ACHN (cell line): ENCODE measurements at regions not wholly inside any gene's neighbourhood (a gene's known extent, or its start where the extent isn't known, plus 50 kb on each side); places are given as distances from the start of the nearest gene placed in this dataset.

Experiments
- DNase-seq: peaks from one replicate; pipeline ENCODE4 v3.0.0-alpha.2; 2015
- in situ Hi-C: cut with HindIII; loops from 2 replicates; pipeline ENCODE4 v1.10.0; 2017; ENCODE audit warnings: low sequenced_read_pairs, low pct_ligation_motif_present, low pct_unique_long_range_greater_than_20kb

- DNase-seq, result no peak
- in situ Hi-C loops, result no loop called here
These were observed 297.5 kb upstream of the FERMT1 start for GRCh38 chr20:6420336-6420735.

GRCh38 chr20:6418732-6419131 is 295.9 kb upstream of the FERMT1 start:
- in situ Hi-C loops, result no loop called here
- no peak for DNase-seq

DNA sequence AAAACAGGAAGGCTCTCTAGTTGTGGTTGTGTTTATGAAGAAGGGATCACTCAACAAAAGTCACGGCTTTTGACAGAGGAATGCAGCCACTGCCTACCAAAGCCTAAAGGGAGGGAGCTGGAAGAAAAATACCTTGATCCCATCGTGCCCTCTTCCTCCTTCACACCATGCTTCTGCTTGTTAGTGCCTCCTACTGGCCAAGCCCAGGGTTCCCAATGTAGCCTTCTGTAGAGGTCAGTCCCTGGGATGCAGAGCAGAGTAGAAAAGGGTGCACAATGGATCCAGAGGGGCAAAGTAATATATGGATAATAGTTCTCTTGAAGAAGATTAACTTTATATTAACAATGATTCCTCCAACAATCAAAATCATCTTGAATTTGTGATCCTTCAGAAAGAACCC is 293.5 kb upstream of the FERMT1 start:
- no peak for DNase-seq
- in situ Hi-C loops, result no loop called here

GRCh38 chr20:6411651-6412050 is 288.8 kb upstream of the FERMT1 start:
- in situ Hi-C loops, result no loop called here
- no peak for DNase-seq

DNA sequence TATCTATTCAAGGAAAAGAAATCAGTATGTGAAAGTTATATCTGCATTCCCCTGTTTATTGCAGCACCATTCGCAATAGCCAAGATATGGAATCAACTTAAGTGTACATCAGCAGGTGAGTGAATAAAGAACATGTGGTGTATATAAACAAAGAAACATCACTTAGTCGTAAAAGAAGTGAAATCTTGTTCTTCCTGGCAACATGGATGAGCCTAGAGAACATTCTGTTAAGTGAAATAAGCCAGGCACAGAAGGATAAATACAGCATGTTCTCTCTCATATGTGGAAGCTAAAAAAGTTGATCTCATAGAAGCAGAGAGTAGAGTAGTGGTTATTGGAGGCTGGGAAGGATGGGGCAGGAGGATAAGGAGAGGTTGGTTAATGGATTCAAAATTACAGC is 287.9 kb upstream of the FERMT1 start:
- in situ Hi-C loops, result no loop called here
- DNase-seq, result no peak

DNA sequence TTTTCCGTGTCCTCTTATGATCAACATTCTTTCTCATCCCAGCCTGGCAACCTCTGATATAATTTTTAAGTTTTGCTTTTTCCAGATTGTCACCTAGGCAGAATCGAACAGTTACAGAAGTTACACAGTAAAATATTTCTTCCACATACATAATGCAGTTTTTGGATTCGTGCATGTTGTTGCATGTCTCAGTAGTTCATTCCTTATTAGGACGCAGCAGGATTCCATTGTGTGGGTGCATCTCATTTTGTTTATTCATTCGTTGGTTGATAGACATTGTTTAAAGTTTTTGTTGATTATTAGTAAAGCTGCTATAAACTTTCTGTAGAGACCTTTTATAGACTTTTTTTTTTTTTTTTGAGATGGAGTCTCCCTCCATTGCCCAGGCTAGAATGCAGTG is 284.3 kb upstream of the FERMT1 start:
- in situ Hi-C loops, result no loop called here

GRCh38 chr20:6401893-6402557 is 279.2 kb upstream of the FERMT1 start:
- no peak for DNase-seq

More for the DNA sequence above, 284.3 kb upstream of the FERMT1 start:
- no peak for DNase-seq

GRCh38 chr20:6397115-6397514 is 274.3 kb upstream of the FERMT1 start:
- in situ Hi-C loops, result no loop called here
- DNase-seq, result no peak

More at GRCh38 chr20:6401893-6402557, 279.2 kb upstream of the FERMT1 start:
- in situ Hi-C loops, result no loop called here

GRCh38 chr20:6395695-6396094 is 272.9 kb upstream of the FERMT1 start:
- peak; percentile 29 for DNase-seq
- in situ Hi-C loops, result no loop called here

- in situ Hi-C loops, result no loop called here
- no peak for DNase-seq
These were observed 265.9 kb upstream of the FERMT1 start for GRCh38 chr20:6388671-6389197.

DNA sequence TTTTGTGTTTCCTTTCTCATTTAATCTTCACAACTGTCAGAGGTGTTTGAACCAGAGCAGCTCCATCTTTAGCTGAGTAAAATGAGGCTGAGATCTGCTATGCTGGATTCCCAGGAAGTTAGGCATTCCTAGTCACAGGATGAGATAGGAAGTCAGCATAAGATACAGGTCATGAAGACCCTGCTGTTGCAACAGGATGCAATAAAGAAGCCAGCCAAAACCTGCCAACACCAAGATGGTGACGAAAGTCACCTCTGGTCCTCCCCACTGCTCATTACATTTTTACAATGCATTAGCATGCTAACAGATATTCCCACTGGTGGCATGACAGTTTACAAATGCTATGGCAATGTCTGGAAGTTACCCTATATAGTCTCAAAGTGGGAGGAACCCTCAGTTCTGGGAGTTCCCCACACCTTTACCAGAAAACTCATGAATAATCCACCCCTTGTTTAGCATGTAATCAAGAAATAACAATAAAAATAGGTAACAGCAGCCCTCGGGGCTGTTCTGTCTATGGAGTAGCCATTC is 262.2 kb upstream of the FERMT1 start:
- DNase-seq, result no peak
- in situ Hi-C loops, result no loop called here

DNA sequence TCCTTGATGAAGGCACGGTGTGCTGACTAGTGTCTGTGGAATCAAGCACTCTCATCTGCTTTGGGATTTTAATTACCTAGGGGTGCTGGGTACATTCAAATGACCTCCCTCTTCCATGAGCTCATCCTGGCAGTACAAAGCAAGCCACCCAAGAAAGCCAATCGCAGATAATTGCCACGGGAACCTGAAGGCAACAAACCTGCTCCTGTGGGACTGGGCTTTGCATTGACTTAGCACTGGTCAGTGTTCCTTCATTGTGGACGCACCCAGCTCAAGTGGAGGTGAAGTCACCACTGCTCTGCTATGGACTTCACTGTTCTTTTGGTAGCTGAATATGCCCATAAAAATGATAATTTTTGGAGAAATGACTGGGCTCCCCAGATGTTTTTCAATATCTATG is 261.6 kb upstream of the FERMT1 start:
- in situ Hi-C loops, result no loop called here
- no peak for DNase-seq

- in situ Hi-C loops, result no loop called here
- peak; percentile 45 for DNase-seq
These were observed 259.1 kb upstream of the FERMT1 start for GRCh38 chr20:6381887-6382286.

DNA sequence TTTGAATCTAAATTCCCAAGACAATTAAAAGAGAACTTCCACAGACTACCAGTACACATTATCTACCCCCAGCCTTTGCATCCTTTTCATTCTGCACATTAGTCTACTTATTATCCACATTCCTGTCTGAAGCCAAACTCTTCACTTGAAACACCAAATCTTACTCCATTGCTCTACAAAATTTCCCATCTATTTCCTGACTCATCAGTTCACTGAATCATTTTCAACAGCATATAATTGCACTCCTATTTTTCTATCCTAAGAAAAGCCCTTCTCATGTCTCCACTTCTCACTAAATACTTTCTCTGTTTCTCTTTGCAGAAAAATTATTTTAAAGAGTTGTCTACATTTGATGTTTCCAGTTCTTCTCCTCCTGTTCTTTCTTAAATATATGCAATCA is 239.4 kb upstream of the FERMT1 start:
- in situ Hi-C loops, result no loop called here
- DNase-seq, result no peak

- DNase-seq, result no peak
- in situ Hi-C loops, result no loop called here
These were observed 237.9 kb upstream of the FERMT1 start for GRCh38 chr20:6360766-6361165.

- in situ Hi-C loops, result no loop called here
- DNase-seq, result no peak
These were observed 233.1 kb upstream of the FERMT1 start for GRCh38 chr20:6355754-6356451.

GRCh38 chr20:6348908-6349307 is 226.1 kb upstream of the FERMT1 start:
- in situ Hi-C loops, result no loop called here
- DNase-seq, result no peak

DNA sequence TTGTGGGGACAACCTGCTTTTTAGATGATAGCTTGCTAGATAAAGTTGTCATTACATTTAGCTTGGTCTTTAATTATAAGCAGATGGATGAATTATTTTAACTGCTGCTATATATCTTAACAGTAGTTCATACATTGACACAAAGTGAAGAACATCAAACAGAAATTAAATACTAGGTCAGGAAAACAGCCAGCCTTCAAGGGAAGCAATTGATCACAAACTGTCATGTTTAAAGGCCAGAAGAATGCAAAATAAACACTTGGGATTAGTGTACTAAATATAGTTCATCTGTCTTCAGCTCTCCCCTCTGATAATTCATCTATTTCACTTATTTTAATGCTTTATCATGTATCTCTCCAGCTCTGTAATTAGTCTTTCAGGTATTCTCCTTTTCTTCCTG is 225.1 kb upstream of the FERMT1 start:
- in situ Hi-C loops, result no loop called here
- DNase-seq, result no peak

GRCh38 chr20:6341491-6341890 is 218.7 kb upstream of the FERMT1 start:
- in situ Hi-C loops, result no loop called here
- no peak for DNase-seq

- in situ Hi-C loops, result no loop called here
These were observed 216.3 kb upstream of the FERMT1 start for GRCh38 chr20:6339176-6339575.

More at GRCh38 chr20:6339176-6339575, 216.3 kb upstream of the FERMT1 start:
- no peak for DNase-seq
